A549 (cell line): ENCODE measurements at regions not wholly inside any gene's neighbourhood (a gene's known extent, or its start where the extent isn't known, plus 50 kb on each side); places are given as distances from the start of the nearest gene placed in this dataset.

Experiments
- EP300 ChIP-seq, 2 experiments: fragments of >200 bp; sonication (Bioruptor Twin); formaldehyde crosslinking; IDR thresholded peaks; 2 replicates in 1 of 2; 3 replicates in 1 of 2; pipeline ENCODE4 v1.6.1; 2016 to 2017
- HOXB5 ChIP-seq: fragments of 250-450 bp; sonication (Bioruptor Pico); IDR thresholded peaks from 2 replicates; pipeline ENCODE4 v1.5.0; 2020; ENCODE audit warnings: mild to moderate bottlenecking, moderate library complexity
- JUN ChIP-seq, 2 experiments: fragments of >200 bp; sonication (Bioruptor Twin); formaldehyde crosslinking; IDR thresholded peaks; 2 replicates in 1 of 2; 3 replicates in 1 of 2; pipeline ENCODE4 v1.6.1; 2016 to 2017
- NR3C1 ChIP-seq: fragments of >200 bp; sonication (Bioruptor Twin); formaldehyde crosslinking; IDR thresholded peaks from 3 replicates; pipeline ENCODE4 v1.6.1; 2017
- RCOR1 ChIP-seq: fragments of 150-350 bp; IDR thresholded peaks from 2 replicates; pipeline ENCODE4 v1.6.1; 2014; ENCODE audit warnings: antibody characterized with exemption, low read length, low read depth
- RFX5 ChIP-seq: fragments of 450-650 bp; IDR thresholded peaks from 2 replicates; pipeline ENCODE4 v1.7.1; 2014; ENCODE audit warnings: antibody characterized with exemption, mild to moderate bottlenecking, moderate library complexity
- TF ChIP-seq, protein P1 (sequence below): fragments of >200 bp; sonication (Bioruptor Twin); formaldehyde crosslinking; IDR thresholded peaks from 3 replicates; pipeline ENCODE4 v1.5.1; 2016

DNA sequence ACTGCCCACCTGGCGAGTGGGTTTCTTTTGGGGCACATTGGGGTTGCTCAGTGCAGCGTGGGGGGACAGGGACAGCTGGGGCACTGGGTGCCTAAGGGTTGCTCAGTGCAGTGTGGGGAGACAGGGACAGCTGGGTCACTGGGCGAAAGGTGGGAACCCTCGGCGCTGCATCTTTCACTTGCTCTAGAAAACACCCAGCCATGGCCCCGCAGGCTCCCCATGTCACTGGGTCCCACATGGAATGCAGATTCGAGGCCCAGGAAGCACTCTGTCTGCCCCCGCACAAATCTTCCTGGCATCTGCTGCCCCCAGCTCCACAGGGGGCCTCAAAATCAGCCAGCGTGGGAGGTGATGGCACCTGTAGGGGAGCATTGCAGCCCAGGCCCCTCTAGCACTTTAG lies 229.3 kb downstream of the BRD1 start:
- TF ChIP-seq NR3C1 (no peak), RCOR1 (no peak), EP300 (IDR thresholded peaks at IDR 0.05) (no peak), JUN (IDR thresholded peaks at IDR 0.05) (no peak), HOXB5 (no peak), RFX5 (no peak)
- TF ChIP-seq, protein P1, sequence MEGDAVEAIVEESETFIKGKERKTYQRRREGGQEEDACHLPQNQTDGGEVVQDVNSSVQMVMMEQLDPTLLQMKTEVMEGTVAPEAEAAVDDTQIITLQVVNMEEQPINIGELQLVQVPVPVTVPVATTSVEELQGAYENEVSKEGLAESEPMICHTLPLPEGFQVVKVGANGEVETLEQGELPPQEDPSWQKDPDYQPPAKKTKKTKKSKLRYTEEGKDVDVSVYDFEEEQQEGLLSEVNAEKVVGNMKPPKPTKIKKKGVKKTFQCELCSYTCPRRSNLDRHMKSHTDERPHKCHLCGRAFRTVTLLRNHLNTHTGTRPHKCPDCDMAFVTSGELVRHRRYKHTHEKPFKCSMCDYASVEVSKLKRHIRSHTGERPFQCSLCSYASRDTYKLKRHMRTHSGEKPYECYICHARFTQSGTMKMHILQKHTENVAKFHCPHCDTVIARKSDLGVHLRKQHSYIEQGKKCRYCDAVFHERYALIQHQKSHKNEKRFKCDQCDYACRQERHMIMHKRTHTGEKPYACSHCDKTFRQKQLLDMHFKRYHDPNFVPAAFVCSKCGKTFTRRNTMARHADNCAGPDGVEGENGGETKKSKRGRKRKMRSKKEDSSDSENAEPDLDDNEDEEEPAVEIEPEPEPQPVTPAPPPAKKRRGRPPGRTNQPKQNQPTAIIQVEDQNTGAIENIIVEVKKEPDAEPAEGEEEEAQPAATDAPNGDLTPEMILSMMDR: no peak
